ENCODE measurements at regions not wholly inside any gene's neighbourhood (a gene's known extent, or its start where the extent isn't known, plus 50 kb on each side); places are given as distances from the start of the nearest gene placed in this dataset.

- Mint-ChIP-seq H3K4me1 (ENCODE audit: low read depth) (no peaks in the 10 kb centered on the region), H3K36me3 (no peaks in the 10 kb centered on the region), H3K27me3 (no peaks in the 10 kb centered on the region), H3K4me3 (no peak overlapping the region), H3K9me3 (peaks cover 2% of the 10 kb centered on the region), H3K27ac (no peak overlapping the region)
- intact Hi-C loops (cut with micrococcal nuclease): no loop called here
- CTCF ChIA-PET: no interaction called here
- POLR2A ChIA-PET: no interaction called here
- no peak for DNase-seq
Measured at GRCh38 chr6:120584111-120584760, 750.0 kb downstream of the TBC1D32 start.

- intact Hi-C loops (cut with micrococcal nuclease): no loop called here
- no peak for DNase-seq
- Mint-ChIP-seq H3K4me3 (no peak overlapping the region), H3K4me1 (ENCODE audit: low read depth) (no peaks in the 10 kb centered on the region), H3K27me3 (no peaks in the 10 kb centered on the region), H3K36me3 (no peaks in the 10 kb centered on the region), H3K9me3 (peaks cover 2% of the 10 kb centered on the region), H3K27ac (no peak overlapping the region)
- ChIA-PET POLR2A (no interaction called here), CTCF (no interaction called here)
Measured at GRCh38 chr6:120576061-120576460, 758.2 kb downstream of the TBC1D32 start.

- intact Hi-C loops (cut with micrococcal nuclease): no loop called here
- no peaks in the 10 kb centered on the region for H3K4me1 Mint-ChIP-seq (ENCODE audit: low read depth)
- DNase-seq: no peak
- POLR2A ChIA-PET: no interaction called here
- H3K36me3 Mint-ChIP-seq: no peaks in the 10 kb centered on the region
- CTCF ChIA-PET: no interaction called here
- no peaks in the 10 kb centered on the region for H3K27me3 Mint-ChIP-seq
- H3K4me3 Mint-ChIP-seq: no peak overlapping the region
- H3K27ac Mint-ChIP-seq: no peak overlapping the region
- peaks cover 2% of the 10 kb centered on the region for H3K9me3 Mint-ChIP-seq
Measured at GRCh38 chr6:120569714-120570113, 764.6 kb downstream of the TBC1D32 start.

- Mint-ChIP-seq H3K27me3 (no peaks in the 10 kb centered on the region), H3K4me1 (ENCODE audit: low read depth) (no peaks in the 10 kb centered on the region), H3K4me3 (no peak overlapping the region), H3K9me3 (peaks cover 2% of the 10 kb centered on the region), H3K36me3 (no peaks in the 10 kb centered on the region), H3K27ac (no peak overlapping the region)
- DNase-seq: no peak
- POLR2A ChIA-PET: no interaction called here
- CTCF ChIA-PET: no interaction called here
- intact Hi-C loops (cut with micrococcal nuclease): no loop called here
Measured at GRCh38 chr6:120564779-120565178, 769.5 kb downstream of the TBC1D32 start.

- ChIA-PET POLR2A (no interaction called here), CTCF (interaction anchor here (0.6 kb wide), 1 partner anchor 25 kb away, joined by 3 read pairs; no protein-coding TSS in a partner anchor)
- no peak overlapping the region for H3K27ac Mint-ChIP-seq
- H3K27me3 Mint-ChIP-seq: no peaks in the 10 kb centered on the region
- intact Hi-C loops (cut with micrococcal nuclease): no loop called here
- no peaks in the 10 kb centered on the region for H3K9me3 Mint-ChIP-seq
- no peak overlapping the region for H3K4me3 Mint-ChIP-seq
- no peaks in the 10 kb centered on the region for H3K36me3 Mint-ChIP-seq
- no peak for DNase-seq
- no peaks in the 10 kb centered on the region for H3K4me1 Mint-ChIP-seq (ENCODE audit: low read depth)
Measured at GRCh38 chr6:120558294-120558693, 776.0 kb downstream of the TBC1D32 start.

GRCh38 chr6:120557554-120557953 is 776.7 kb downstream of the TBC1D32 start:
- intact Hi-C loops (cut with micrococcal nuclease): no loop called here
- ChIA-PET POLR2A (no interaction called here), CTCF (no interaction called here)
- H3K4me1 Mint-ChIP-seq (ENCODE audit: low read depth): no peaks in the 10 kb centered on the region
- no peaks in the 10 kb centered on the region for H3K9me3 Mint-ChIP-seq
- no peaks in the 10 kb centered on the region for H3K36me3 Mint-ChIP-seq
- DNase-seq: no peak
- H3K27me3 Mint-ChIP-seq: no peaks in the 10 kb centered on the region
- H3K27ac Mint-ChIP-seq: no peak overlapping the region
- H3K4me3 Mint-ChIP-seq: no peak overlapping the region

- CTCF ChIA-PET: no interaction called here
- H3K27ac Mint-ChIP-seq: no peak overlapping the region
- POLR2A ChIA-PET: no interaction called here
- H3K9me3 Mint-ChIP-seq: no peaks in the 10 kb centered on the region
- H3K4me3 Mint-ChIP-seq: no peak overlapping the region
- intact Hi-C loops (cut with micrococcal nuclease): no loop called here
- no peaks in the 10 kb centered on the region for H3K4me1 Mint-ChIP-seq (ENCODE audit: low read depth)
- H3K36me3 Mint-ChIP-seq: no peaks in the 10 kb centered on the region
- H3K27me3 Mint-ChIP-seq: no peaks in the 10 kb centered on the region
- DNase-seq: no peak
Measured at GRCh38 chr6:120556491-120556890, 777.8 kb downstream of the TBC1D32 start.

GRCh38 chr6:120553353-120553752 is 780.9 kb downstream of the TBC1D32 start:
- CTCF ChIA-PET: no interaction called here
- no peaks in the 10 kb centered on the region for H3K4me1 Mint-ChIP-seq (ENCODE audit: low read depth)
- H3K27ac Mint-ChIP-seq: no peak overlapping the region
- no peaks in the 10 kb centered on the region for H3K9me3 Mint-ChIP-seq
- no peak overlapping the region for H3K4me3 Mint-ChIP-seq
- no peaks in the 10 kb centered on the region for H3K36me3 Mint-ChIP-seq
- no peak for DNase-seq
- H3K27me3 Mint-ChIP-seq: no peaks in the 10 kb centered on the region
- POLR2A ChIA-PET: no interaction called here
- intact Hi-C loops (cut with micrococcal nuclease): no loop called here

GRCh38 chr6:120545353-120545752 is 788.9 kb downstream of the TBC1D32 start:
- Mint-ChIP-seq H3K4me3 (no peak overlapping the region), H3K27ac (no peak overlapping the region), H3K36me3 (no peaks in the 10 kb centered on the region), H3K27me3 (no peaks in the 10 kb centered on the region), H3K4me1 (ENCODE audit: low read depth) (no peaks in the 10 kb centered on the region), H3K9me3 (no peaks in the 10 kb centered on the region)
- ChIA-PET POLR2A (no interaction called here), CTCF (no interaction called here)
- intact Hi-C loops (cut with micrococcal nuclease): no loop called here
- DNase-seq: no peak

GRCh38 chr6:120534954-120535353 is 799.3 kb downstream of the TBC1D32 start:
- Mint-ChIP-seq H3K36me3 (no peaks in the 10 kb centered on the region), H3K4me1 (ENCODE audit: low read depth) (no peaks in the 10 kb centered on the region), H3K4me3 (no peak overlapping the region), H3K27me3 (no peaks in the 10 kb centered on the region), H3K27ac (no peak overlapping the region), H3K9me3 (peaks cover 9% of the 10 kb centered on the region)
- ChIA-PET POLR2A (no interaction called here), CTCF (no interaction called here)
- DNase-seq: no peak
- intact Hi-C loops (cut with micrococcal nuclease): no loop called here

GRCh38 chr6:120526576-120526975 is 807.7 kb downstream of the TBC1D32 start:
- Mint-ChIP-seq H3K4me1 (ENCODE audit: low read depth) (no peaks in the 10 kb centered on the region), H3K27ac (no peak overlapping the region), H3K27me3 (no peaks in the 10 kb centered on the region), H3K36me3 (no peaks in the 10 kb centered on the region), H3K4me3 (no peak overlapping the region), H3K9me3 (peaks cover 5% of the 10 kb centered on the region)
- no peak for DNase-seq
- intact Hi-C loops (cut with micrococcal nuclease): no loop called here
- ChIA-PET CTCF (no interaction called here), POLR2A (no interaction called here)

- Mint-ChIP-seq H3K36me3 (no peaks in the 10 kb centered on the region), H3K4me3 (no peak overlapping the region), H3K27me3 (no peaks in the 10 kb centered on the region), H3K27ac (no peak overlapping the region), H3K4me1 (ENCODE audit: low read depth) (no peaks in the 10 kb centered on the region), H3K9me3 (peaks cover 9% of the 10 kb centered on the region)
- no peak for DNase-seq
- POLR2A ChIA-PET: no interaction called here
- CTCF ChIA-PET: no interaction called here
- intact Hi-C loops (cut with micrococcal nuclease): no loop called here
Measured at GRCh38 chr6:120514544-120514943, 819.7 kb downstream of the TBC1D32 start.

GRCh38 chr6:120511712-120512111 is 822.6 kb downstream of the TBC1D32 start:
- Mint-ChIP-seq H3K27ac (no peak overlapping the region), H3K27me3 (no peaks in the 10 kb centered on the region), H3K4me1 (ENCODE audit: low read depth) (no peaks in the 10 kb centered on the region), H3K4me3 (no peak overlapping the region), H3K9me3 (peaks cover 9% of the 10 kb centered on the region), H3K36me3 (no peaks in the 10 kb centered on the region)
- CTCF ChIA-PET: no interaction called here
- DNase-seq: no peak
- intact Hi-C loops (cut with micrococcal nuclease): no loop called here
- POLR2A ChIA-PET: no interaction called here

GRCh38 chr6:120498711-120499110 is 835.6 kb downstream of the TBC1D32 start:
- ChIA-PET CTCF (no interaction called here), POLR2A (no interaction called here)
- intact Hi-C loops (cut with micrococcal nuclease): no loop called here
- no peaks in the 10 kb centered on the region for H3K36me3 Mint-ChIP-seq
- H3K27me3 Mint-ChIP-seq: no peaks in the 10 kb centered on the region
- no peaks in the 10 kb centered on the region for H3K4me1 Mint-ChIP-seq (ENCODE audit: low read depth)
- no peaks in the 10 kb centered on the region for H3K9me3 Mint-ChIP-seq
- H3K4me3 Mint-ChIP-seq: no peak overlapping the region
- H3K27ac Mint-ChIP-seq: no peak overlapping the region
- no peak for DNase-seq

Measured in activated CD4-positive, alpha-beta memory T cell treated with anti-CD3 and anti-CD28 coated beads for 36 hours (primary cell).